ENCODE measurements at regions not wholly inside any gene's neighbourhood (a gene's known extent, or its start where the extent isn't known, plus 50 kb on each side); places are given as distances from the start of the nearest gene placed in this dataset.

- H3K14ac ChIP-seq (ENCODE audit: low read length): no peak overlapping the region
- H3K27me3 ChIP-seq (ENCODE audit: insufficient read depth, low read length): no peaks in the 10 kb centered on the region
- no peak overlapping the region for H2AK5ac ChIP-seq (ENCODE audit: low read length)
- H3K9ac ChIP-seq (ENCODE audit: low read length): no peak overlapping the region
- H2BK12ac ChIP-seq (ENCODE audit: low read length): no peak overlapping the region
- no peaks in the 10 kb centered on the region for H3K9me3 ChIP-seq (ENCODE audit: insufficient read depth, low read depth, low read length)
- no peaks in the 10 kb centered on the region for H3K36me3 ChIP-seq (ENCODE audit: control insufficient read depth in 1 of 2, insufficient read depth in 2 of 2, low read length in 2 of 2)
- no peaks in the 10 kb centered on the region for H3K4me1 ChIP-seq (ENCODE audit: control insufficient read depth in 1 of 2, insufficient read depth in 2 of 2, low read length in 2 of 2)
- H3K23ac ChIP-seq (ENCODE audit: low read length): no peak overlapping the region
- no peaks in the 10 kb centered on the region for H3K79me1 ChIP-seq (ENCODE audit: low read length)
- DNase-seq: no peak
- H3K18ac ChIP-seq (ENCODE audit: low read length): no peak overlapping the region
- no peak overlapping the region for H2AFZ ChIP-seq (ENCODE audit: insufficient read depth, low read length, poor library complexity)
- H4K8ac ChIP-seq (ENCODE audit: low read depth, low read length): no peak overlapping the region
- H3K79me2 ChIP-seq (ENCODE audit: control insufficient read depth, insufficient read depth, low read length, poor library complexity): no peaks in the 10 kb centered on the region
- H2BK5ac ChIP-seq (ENCODE audit: low read depth, low read length, poor library complexity): no peak overlapping the region
- H3K4me3 ChIP-seq (ENCODE audit: low read depth, low read length): no peak overlapping the region
- H2BK120ac ChIP-seq (ENCODE audit: insufficient read depth, low read length, poor library complexity): no peak overlapping the region
- H3K27ac ChIP-seq (ENCODE audit: low read depth, low read length): no peak overlapping the region
- no peak overlapping the region for H3K4ac ChIP-seq (ENCODE audit: low read depth, low read length)
- H3K4me2 ChIP-seq (ENCODE audit: low read length): no peak overlapping the region
- no CpG with 5 or more reads among the region's 2 CpGs for WGBS (ENCODE audit: extremely low coverage, insufficient coverage, insufficient read length)
- H4K12ac ChIP-seq (ENCODE audit: low read depth, low read length): no peak overlapping the region
- H4K91ac ChIP-seq (ENCODE audit: low read depth, low read length): no peak overlapping the region
Measured at GRCh38 chr12:88940854-88941253, 360.6 kb upstream of the KITLG start.

- no peaks in the 10 kb centered on the region for H3K36me3 ChIP-seq (ENCODE audit: control insufficient read depth in 1 of 2, insufficient read depth in 2 of 2, low read length in 2 of 2)
- H2AK5ac ChIP-seq (ENCODE audit: low read length): no peak overlapping the region
- H3K9ac ChIP-seq (ENCODE audit: low read length): no peak overlapping the region
- no peaks in the 10 kb centered on the region for H3K27me3 ChIP-seq (ENCODE audit: insufficient read depth, low read length)
- H3K4me3 ChIP-seq (ENCODE audit: low read depth, low read length): no peak overlapping the region
- H4K91ac ChIP-seq (ENCODE audit: low read depth, low read length): no peak overlapping the region
- no peak overlapping the region for H4K8ac ChIP-seq (ENCODE audit: low read depth, low read length)
- no peaks in the 10 kb centered on the region for H3K79me1 ChIP-seq (ENCODE audit: low read length)
- H3K79me2 ChIP-seq (ENCODE audit: control insufficient read depth, insufficient read depth, low read length, poor library complexity): no peaks in the 10 kb centered on the region
- no peak overlapping the region for H3K27ac ChIP-seq (ENCODE audit: low read depth, low read length)
- no peak overlapping the region for H4K12ac ChIP-seq (ENCODE audit: low read depth, low read length)
- H3K9me3 ChIP-seq (ENCODE audit: insufficient read depth, low read depth, low read length): no peaks in the 10 kb centered on the region
- H3K4me1 ChIP-seq (ENCODE audit: control insufficient read depth in 1 of 2, insufficient read depth in 2 of 2, low read length in 2 of 2): peaks cover 0 to 2% of the 10 kb centered on the region in 2 experiments
- no peak overlapping the region for H2BK12ac ChIP-seq (ENCODE audit: low read length)
- no peak overlapping the region for H2AFZ ChIP-seq (ENCODE audit: insufficient read depth, low read length, poor library complexity)
- WGBS (ENCODE audit: extremely low coverage, insufficient coverage, insufficient read length): no CpG with 5 or more reads among the region's 3 CpGs
- no peak overlapping the region for H2BK5ac ChIP-seq (ENCODE audit: low read depth, low read length, poor library complexity)
- H3K14ac ChIP-seq (ENCODE audit: low read length): no peak overlapping the region
- H3K4me2 ChIP-seq (ENCODE audit: low read length): no peak overlapping the region
- no peak overlapping the region for H3K18ac ChIP-seq (ENCODE audit: low read length)
- no peak overlapping the region for H3K23ac ChIP-seq (ENCODE audit: low read length)
- no peak overlapping the region for H2BK120ac ChIP-seq (ENCODE audit: insufficient read depth, low read length, poor library complexity)
- H3K4ac ChIP-seq (ENCODE audit: low read depth, low read length): no peak overlapping the region
- no peak for DNase-seq
Measured at GRCh38 chr12:88935856-88936255, 355.6 kb upstream of the KITLG start.

GRCh38 chr12:88934163-88934747 lies 354.0 kb upstream of the KITLG start:
- no peak overlapping the region for H3K4me3 ChIP-seq (ENCODE audit: low read depth, low read length)
- no peak overlapping the region for H4K8ac ChIP-seq (ENCODE audit: low read depth, low read length)
- H3K9me3 ChIP-seq (ENCODE audit: insufficient read depth, low read depth, low read length): no peaks in the 10 kb centered on the region
- no peak overlapping the region for H2AK5ac ChIP-seq (ENCODE audit: low read length)
- H4K12ac ChIP-seq (ENCODE audit: low read depth, low read length): no peak overlapping the region
- H3K23ac ChIP-seq (ENCODE audit: low read length): no peak overlapping the region
- peaks cover 0 to 2% of the 10 kb centered on the region in 2 experiments for H3K4me1 ChIP-seq (ENCODE audit: control insufficient read depth in 1 of 2, insufficient read depth in 2 of 2, low read length in 2 of 2)
- no peak overlapping the region for H2AFZ ChIP-seq (ENCODE audit: insufficient read depth, low read length, poor library complexity)
- H3K79me1 ChIP-seq (ENCODE audit: low read length): no peaks in the 10 kb centered on the region
- DNase-seq: no peak
- no peak overlapping the region for H2BK5ac ChIP-seq (ENCODE audit: low read depth, low read length, poor library complexity)
- WGBS (ENCODE audit: extremely low coverage, insufficient coverage, insufficient read length): no CpG with 5 or more reads among the region's 3 CpGs
- H3K79me2 ChIP-seq (ENCODE audit: control insufficient read depth, insufficient read depth, low read length, poor library complexity): no peaks in the 10 kb centered on the region
- no peak overlapping the region for H3K9ac ChIP-seq (ENCODE audit: low read length)
- H3K4me2 ChIP-seq (ENCODE audit: low read length): no peak overlapping the region
- no peak overlapping the region for H3K14ac ChIP-seq (ENCODE audit: low read length)
- no peak overlapping the region for H3K4ac ChIP-seq (ENCODE audit: low read depth, low read length)
- no peaks in the 10 kb centered on the region for H3K27me3 ChIP-seq (ENCODE audit: insufficient read depth, low read length)
- H3K27ac ChIP-seq (ENCODE audit: low read depth, low read length): no peak overlapping the region
- H3K36me3 ChIP-seq (ENCODE audit: control insufficient read depth in 1 of 2, insufficient read depth in 2 of 2, low read length in 2 of 2): no peaks in the 10 kb centered on the region
- no peak overlapping the region for H4K91ac ChIP-seq (ENCODE audit: low read depth, low read length)
- H2BK12ac ChIP-seq (ENCODE audit: low read length): no peak overlapping the region
- no peak overlapping the region for H2BK120ac ChIP-seq (ENCODE audit: insufficient read depth, low read length, poor library complexity)
- H3K18ac ChIP-seq (ENCODE audit: low read length): no peak overlapping the region

GRCh38 chr12:88932457-88932856 lies 352.2 kb upstream of the KITLG start:
- Histone ChIP-seq H2AK5ac (ENCODE audit: low read length) (no peak overlapping the region), H4K91ac (ENCODE audit: low read depth, low read length) (no peak overlapping the region), H2BK120ac (ENCODE audit: insufficient read depth, low read length, poor library complexity) (no peak overlapping the region), H3K14ac (ENCODE audit: low read length) (no peak overlapping the region), H2AFZ (ENCODE audit: insufficient read depth, low read length, poor library complexity) (no peak overlapping the region), H3K36me3 (ENCODE audit: control insufficient read depth in 1 of 2, insufficient read depth in 2 of 2, low read length in 2 of 2) (no peaks in the 10 kb centered on the region), H3K27me3 (ENCODE audit: insufficient read depth, low read length) (no peaks in the 10 kb centered on the region), H3K79me2 (ENCODE audit: control insufficient read depth, insufficient read depth, low read length, poor library complexity) (no peaks in the 10 kb centered on the region), H2BK5ac (ENCODE audit: low read depth, low read length, poor library complexity) (no peak overlapping the region), H4K12ac (ENCODE audit: low read depth, low read length) (no peak overlapping the region), H3K4me3 (ENCODE audit: low read depth, low read length) (no peak overlapping the region), H3K18ac (ENCODE audit: low read length) (no peak overlapping the region), H3K9ac (ENCODE audit: low read length) (no peak overlapping the region), H4K8ac (ENCODE audit: low read depth, low read length) (no peak overlapping the region), H3K23ac (ENCODE audit: low read length) (no peak overlapping the region), H3K9me3 (ENCODE audit: insufficient read depth, low read depth, low read length) (no peaks in the 10 kb centered on the region), H3K4me1 (ENCODE audit: control insufficient read depth in 1 of 2, insufficient read depth in 2 of 2, low read length in 2 of 2) (peaks cover 0 to 2% of the 10 kb centered on the region in 2 experiments), H3K79me1 (ENCODE audit: low read length) (no peaks in the 10 kb centered on the region), H2BK12ac (ENCODE audit: low read length) (no peak overlapping the region), H3K27ac (ENCODE audit: low read depth, low read length) (no peak overlapping the region), H3K4ac (ENCODE audit: low read depth, low read length) (no peak overlapping the region), H3K4me2 (ENCODE audit: low read length) (no peak overlapping the region)
- DNase-seq: no peak
- no CpG with 5 or more reads among the region's 2 CpGs for WGBS (ENCODE audit: extremely low coverage, insufficient coverage, insufficient read length)

Measured in trophoblast cell (in vitro differentiated cells and primary cell).